H9 (cell line): ENCODE measurements at regions not wholly inside any gene's neighbourhood (a gene's known extent, or its start where the extent isn't known, plus 50 kb on each side); places are given as distances from the start of the nearest gene placed in this dataset.

Experiments
- DNase-seq: peaks from one replicate; pipeline ENCODE4 v3.0.0-alpha.2; 2017
- H2AFZ ChIP-seq: one replicate; pipeline ENCODE4 v1.6.1; 2013; ENCODE audit warnings: mild to moderate bottlenecking, low read length, control low read depth, moderate library complexity
- H2AK5ac ChIP-seq: 2 replicates; pipeline ENCODE4 v1.6.1; 2013; ENCODE audit warnings: low read length, control low read depth, mixed read lengths; ENCODE audit not compliant: insufficient read length
- H2BK120ac ChIP-seq: one replicate; pipeline ENCODE4 v1.6.1; 2013; ENCODE audit warnings: low read depth, mild to moderate bottlenecking, low read length, control low read depth, inconsistent platforms; ENCODE audit not compliant: poor library complexity, severe bottlenecking
- H2BK12ac ChIP-seq: 2 replicates; pipeline ENCODE4 v1.6.1; 2013; ENCODE audit warnings: low read length, control low read depth, mixed read lengths, low read depth; ENCODE audit not compliant: insufficient read length
- H2BK15ac ChIP-seq: 2 replicates; pipeline ENCODE4 v1.6.1; 2013; ENCODE audit warnings: low read depth, low read length, control low read depth
- H2BK20ac ChIP-seq: one replicate; pipeline ENCODE4 v1.6.1; 2013; ENCODE audit warnings: low read depth, mild to moderate bottlenecking, low read length, control low read depth, inconsistent platforms; ENCODE audit not compliant: poor library complexity, severe bottlenecking
- H2BK5ac ChIP-seq: 2 replicates; pipeline ENCODE4 v1.6.1; 2013; ENCODE audit warnings: low read length, control low read depth, mixed read lengths; ENCODE audit not compliant: insufficient read length
- H3K14ac ChIP-seq: 2 replicates; pipeline ENCODE4 v1.6.1; 2013; ENCODE audit warnings: low read length, control low read depth; ENCODE audit not compliant: insufficient read depth
- H3K18ac ChIP-seq: 2 replicates; pipeline ENCODE4 v1.6.1; 2013; ENCODE audit warnings: low read depth, mild to moderate bottlenecking, mixed read lengths, low read length, control low read depth; ENCODE audit not compliant: insufficient read length
- H3K23ac ChIP-seq: 2 replicates; pipeline ENCODE4 v1.6.1; 2013; ENCODE audit warnings: low read length, control low read depth, mixed read lengths, low read depth; ENCODE audit not compliant: insufficient read length
- H3K23me2 ChIP-seq: 2 replicates; pipeline ENCODE4 v1.6.1; 2013; ENCODE audit warnings: low read depth, mild to moderate bottlenecking, mixed read lengths, low read length, control low read depth; ENCODE audit not compliant: insufficient read length, poor library complexity, severe bottlenecking
- H3K27ac ChIP-seq: 2 replicates; pipeline ENCODE4 v1.5.1; 2013; ENCODE audit warnings: low read length, control low read depth, mixed read lengths, low read depth; ENCODE audit not compliant: insufficient read length
- H3K27me3 ChIP-seq: 2 replicates; pipeline ENCODE4 v1.6.1; 2013; ENCODE audit warnings: low read length, control low read depth, inconsistent platforms; ENCODE audit not compliant: insufficient read depth
- H3K4ac ChIP-seq: 2 replicates; pipeline ENCODE4 v1.6.1; 2013; ENCODE audit warnings: low read depth, mild to moderate bottlenecking, control low read depth, inconsistent platforms, low read length, moderate library complexity
- H3K4me1 ChIP-seq: 2 replicates; pipeline ENCODE4 v1.6.1; 2013; ENCODE audit warnings: low read length, control low read depth, inconsistent platforms; ENCODE audit not compliant: insufficient read depth
- H3K4me2 ChIP-seq: 2 replicates; pipeline ENCODE4 v1.6.1; 2013; ENCODE audit warnings: low read length, control low read depth, mixed read lengths; ENCODE audit not compliant: insufficient read length, insufficient read depth
- H3K56ac ChIP-seq: 2 replicates; pipeline ENCODE4 v1.6.1; 2013; ENCODE audit warnings: low read depth, mild to moderate bottlenecking, mixed read lengths, low read length, control low read depth; ENCODE audit not compliant: insufficient read length
- H3K79me1 ChIP-seq: 2 replicates; pipeline ENCODE4 v1.6.1; 2013; ENCODE audit warnings: low read depth, mild to moderate bottlenecking, moderate library complexity, low read length, control low read depth, inconsistent platforms; ENCODE audit not compliant: insufficient read depth, poor library complexity, severe bottlenecking
- H3K79me2 ChIP-seq: 2 replicates; pipeline ENCODE4 v1.6.1; 2013; ENCODE audit warnings: low read length, control low read depth, inconsistent platforms; ENCODE audit not compliant: insufficient read depth
- H3K9ac ChIP-seq: 2 replicates; pipeline ENCODE4 v1.6.1; 2013; ENCODE audit warnings: low read length, control low read depth, mixed read lengths; ENCODE audit not compliant: insufficient read length; ENCODE audit errors: extremely low read depth
- H3K9me3 ChIP-seq: one replicate; pipeline ENCODE4 v1.6.1; 2013; ENCODE audit warnings: low read depth, low read length, inconsistent platforms; ENCODE audit not compliant: control insufficient read depth
- H3T11ph ChIP-seq: one replicate; pipeline ENCODE4 v1.6.1; 2013; ENCODE audit warnings: mild to moderate bottlenecking, low read length, control low read depth, inconsistent platforms
- H4K20me1 ChIP-seq: one replicate; pipeline ENCODE4 v1.6.1; 2013; ENCODE audit not compliant: control insufficient read depth, insufficient read length, insufficient read depth
- H4K5ac ChIP-seq: 2 replicates; pipeline ENCODE4 v1.6.1; 2013; ENCODE audit warnings: low read depth, mild to moderate bottlenecking, mixed read lengths, low read length, control low read depth; ENCODE audit not compliant: insufficient read length
- H4K8ac ChIP-seq: replicated peaks from 2 replicates; pipeline ENCODE4 v1.6.1; 2013; ENCODE audit warnings: low read length, control low read depth, mixed read lengths, low read depth; ENCODE audit not compliant: insufficient read length
- H4K91ac ChIP-seq: 2 replicates; pipeline ENCODE4 v1.6.1; 2013; ENCODE audit warnings: low read depth, mild to moderate bottlenecking, moderate library complexity, mixed read lengths, low read length, control low read depth; ENCODE audit not compliant: insufficient read length
- H3K27ac Mint-ChIP-seq, 3 experiments: 2 replicates in 2 of 3; 3 replicates in 1 of 3; pipeline ENCODE4 v1.8.0; 2020 to 2021; ENCODE audit warnings: mixed read lengths in 3 of 3, mild to moderate bottlenecking in 1 of 3, moderate library complexity in 1 of 3
- H3K27me3 Mint-ChIP-seq: 2 replicates; pipeline ENCODE4 v1.8.0; 2021; ENCODE audit warnings: low read depth, mild to moderate bottlenecking, moderate library complexity, mixed read lengths
- H3K36me3 Mint-ChIP-seq, 3 experiments: 2 replicates in 2 of 3; 3 replicates in 1 of 3; pipeline ENCODE4 v1.8.0; 2020 to 2021; ENCODE audit warnings: low read depth in 3 of 3, mixed read lengths in 3 of 3; ENCODE audit not compliant: insufficient read depth in 1 of 3
- H3K4me1 Mint-ChIP-seq, 2 experiments: 2 replicates each; pipeline ENCODE4 v1.8.0; 2020; ENCODE audit warnings: mixed read lengths in 2 of 2
- H3K4me3 Mint-ChIP-seq, 2 experiments: 2 replicates in 1 of 2; 3 replicates in 1 of 2; pipeline ENCODE4 v1.8.0; 2020 to 2021; ENCODE audit warnings: mild to moderate bottlenecking in 2 of 2, mixed read lengths in 2 of 2, moderate library complexity in 1 of 2
- H3K9me3 Mint-ChIP-seq, 2 experiments: 2 replicates in 1 of 2; 3 replicates in 1 of 2; pipeline ENCODE4 v1.8.0; 2020; ENCODE audit warnings: mild to moderate bottlenecking in 2 of 2, mixed read lengths in 2 of 2, moderate library complexity in 1 of 2
- WGBS: extraction: QIAGEN DNeasy Blood & Tissue Kit; methylation state at CpG from one replicate; pipeline ENCODE4 v1.1.7; 2013; ENCODE audit warnings: missing lambda C conversion rate, low lambda C conversion rate, mixed read lengths; ENCODE audit not compliant: insufficient read length; ENCODE audit errors: extremely low coverage; 5-methylcytosine and 5-hydroxymethylcytosine counted together
- TF ChIP-seq, protein P1 (sequence below): fragments of 200-600 bp; sonication (generic); conservative IDR thresholded peaks from 3 replicates; pipeline ENCODE4 v1.8.0; 2021; ENCODE audit warnings: antibody characterized with exemption, mild to moderate bottlenecking

DNA sequence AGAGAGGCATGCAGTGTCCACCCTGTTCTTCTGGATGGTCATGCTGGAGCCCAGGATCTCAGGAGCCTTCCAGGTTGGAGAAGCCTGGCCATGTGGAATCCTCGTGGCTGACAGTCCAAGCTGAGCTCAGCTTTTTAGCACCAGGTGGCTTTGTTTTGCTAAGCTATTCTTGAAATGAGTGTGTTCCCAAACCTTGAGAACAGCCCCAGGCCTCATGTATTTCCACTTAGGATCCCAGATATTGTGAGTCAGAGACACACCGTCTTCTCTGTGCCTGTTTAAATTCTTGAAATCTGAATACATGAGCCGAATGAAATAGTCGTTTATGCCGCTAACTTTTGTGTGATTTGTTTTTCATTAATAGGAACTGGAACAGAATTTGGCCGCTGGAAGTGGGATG, 61.2 kb downstream of the IRX2 start:
- Mint-ChIP-seq H3K4me3 (no peak overlapping the region), H3K9me3 (peaks cover 3 to 6% of the 10 kb centered on the region in 2 experiments; a peak in 4 of 5 replicates), H3K27me3 (peaks cover 12% of the 10 kb centered on the region), H3K27ac (no peak overlapping the region), H3K36me3 (peaks cover 0 to 4% (median 0%) of the 10 kb centered on the region in 3 experiments; a peak in 2 of 7 replicates), H3K4me1 (peaks cover 9 to 10% of the 10 kb centered on the region in 2 experiments)
- no peaks in the 10 kb centered on the region for H3K79me1 ChIP-seq
- H3K4me1 ChIP-seq = no peaks in the 10 kb centered on the region; the same call in 1 of the 2 replicates
- H3K18ac ChIP-seq = no peak overlapping the region
- H4K5ac ChIP-seq = no peak overlapping the region
- no peak overlapping the region for H3K4ac ChIP-seq
- H2AFZ ChIP-seq = no peak overlapping the region
- no peak for DNase-seq
- no CpG with 5 or more reads among the region's 6 CpGs for WGBS
- no peaks in the 10 kb centered on the region for H4K20me1 ChIP-seq
- H3K79me2 ChIP-seq = no peaks in the 10 kb centered on the region
- H3T11ph ChIP-seq = no peak overlapping the region
- H2AK5ac ChIP-seq = no peak overlapping the region
- H4K91ac ChIP-seq = no peak overlapping the region
- no peak overlapping the region for H3K56ac ChIP-seq
- no peak overlapping the region for H4K8ac ChIP-seq
- no peak overlapping the region for H3K9ac ChIP-seq
- H3K9me3 ChIP-seq = no peaks in the 10 kb centered on the region
- H3K27me3 ChIP-seq = no peaks in the 10 kb centered on the region
- H3K23ac ChIP-seq = no peak overlapping the region
- TF ChIP-seq, protein P1, sequence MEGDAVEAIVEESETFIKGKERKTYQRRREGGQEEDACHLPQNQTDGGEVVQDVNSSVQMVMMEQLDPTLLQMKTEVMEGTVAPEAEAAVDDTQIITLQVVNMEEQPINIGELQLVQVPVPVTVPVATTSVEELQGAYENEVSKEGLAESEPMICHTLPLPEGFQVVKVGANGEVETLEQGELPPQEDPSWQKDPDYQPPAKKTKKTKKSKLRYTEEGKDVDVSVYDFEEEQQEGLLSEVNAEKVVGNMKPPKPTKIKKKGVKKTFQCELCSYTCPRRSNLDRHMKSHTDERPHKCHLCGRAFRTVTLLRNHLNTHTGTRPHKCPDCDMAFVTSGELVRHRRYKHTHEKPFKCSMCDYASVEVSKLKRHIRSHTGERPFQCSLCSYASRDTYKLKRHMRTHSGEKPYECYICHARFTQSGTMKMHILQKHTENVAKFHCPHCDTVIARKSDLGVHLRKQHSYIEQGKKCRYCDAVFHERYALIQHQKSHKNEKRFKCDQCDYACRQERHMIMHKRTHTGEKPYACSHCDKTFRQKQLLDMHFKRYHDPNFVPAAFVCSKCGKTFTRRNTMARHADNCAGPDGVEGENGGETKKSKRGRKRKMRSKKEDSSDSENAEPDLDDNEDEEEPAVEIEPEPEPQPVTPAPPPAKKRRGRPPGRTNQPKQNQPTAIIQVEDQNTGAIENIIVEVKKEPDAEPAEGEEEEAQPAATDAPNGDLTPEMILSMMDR = no peak
- no peak overlapping the region for H3K27ac ChIP-seq
- no peak overlapping the region for H2BK20ac ChIP-seq
- H3K23me2 ChIP-seq = no peaks in the 10 kb centered on the region
- H2BK15ac ChIP-seq = no peak overlapping the region
- no peak overlapping the region for H3K14ac ChIP-seq
- no peak overlapping the region for H2BK5ac ChIP-seq
- H2BK12ac ChIP-seq = no peak overlapping the region
- H3K4me2 ChIP-seq = no peak overlapping the region
- no peak overlapping the region for H2BK120ac ChIP-seq
